H9 (cell line): ENCODE measurements at regions not wholly inside any gene's neighbourhood (a gene's known extent, or its start where the extent isn't known, plus 50 kb on each side); places are given as distances from the start of the nearest gene placed in this dataset.

ENCODE experiments used
- DNase-seq: peaks from one replicate; pipeline ENCODE4 v3.0.0-alpha.2; 2017
- H2AFZ ChIP-seq: one replicate; pipeline ENCODE4 v1.6.1; 2013; ENCODE audit warnings: mild to moderate bottlenecking, low read length, control low read depth, moderate library complexity
- H2AK5ac ChIP-seq: 2 replicates; pipeline ENCODE4 v1.6.1; 2013; ENCODE audit warnings: low read length, control low read depth, mixed read lengths; ENCODE audit not compliant: insufficient read length
- H2BK120ac ChIP-seq: one replicate; pipeline ENCODE4 v1.6.1; 2013; ENCODE audit warnings: low read depth, mild to moderate bottlenecking, low read length, control low read depth, inconsistent platforms; ENCODE audit not compliant: poor library complexity, severe bottlenecking
- H2BK12ac ChIP-seq: 2 replicates; pipeline ENCODE4 v1.6.1; 2013; ENCODE audit warnings: low read length, control low read depth, mixed read lengths, low read depth; ENCODE audit not compliant: insufficient read length
- H2BK15ac ChIP-seq: 2 replicates; pipeline ENCODE4 v1.6.1; 2013; ENCODE audit warnings: low read depth, low read length, control low read depth
- H2BK20ac ChIP-seq: one replicate; pipeline ENCODE4 v1.6.1; 2013; ENCODE audit warnings: low read depth, mild to moderate bottlenecking, low read length, control low read depth, inconsistent platforms; ENCODE audit not compliant: poor library complexity, severe bottlenecking
- H2BK5ac ChIP-seq: 2 replicates; pipeline ENCODE4 v1.6.1; 2013; ENCODE audit warnings: low read length, control low read depth, mixed read lengths; ENCODE audit not compliant: insufficient read length
- H3K14ac ChIP-seq: 2 replicates; pipeline ENCODE4 v1.6.1; 2013; ENCODE audit warnings: low read length, control low read depth; ENCODE audit not compliant: insufficient read depth
- H3K18ac ChIP-seq: 2 replicates; pipeline ENCODE4 v1.6.1; 2013; ENCODE audit warnings: low read depth, mild to moderate bottlenecking, mixed read lengths, low read length, control low read depth; ENCODE audit not compliant: insufficient read length
- H3K23ac ChIP-seq: 2 replicates; pipeline ENCODE4 v1.6.1; 2013; ENCODE audit warnings: low read length, control low read depth, mixed read lengths, low read depth; ENCODE audit not compliant: insufficient read length
- H3K23me2 ChIP-seq: 2 replicates; pipeline ENCODE4 v1.6.1; 2013; ENCODE audit warnings: low read depth, mild to moderate bottlenecking, mixed read lengths, low read length, control low read depth; ENCODE audit not compliant: insufficient read length, poor library complexity, severe bottlenecking
- H3K27ac ChIP-seq: 2 replicates; pipeline ENCODE4 v1.5.1; 2013; ENCODE audit warnings: low read length, control low read depth, mixed read lengths, low read depth; ENCODE audit not compliant: insufficient read length
- H3K27me3 ChIP-seq: 2 replicates; pipeline ENCODE4 v1.6.1; 2013; ENCODE audit warnings: low read length, control low read depth, inconsistent platforms; ENCODE audit not compliant: insufficient read depth
- H3K4ac ChIP-seq: 2 replicates; pipeline ENCODE4 v1.6.1; 2013; ENCODE audit warnings: low read depth, mild to moderate bottlenecking, control low read depth, inconsistent platforms, low read length, moderate library complexity
- H3K4me1 ChIP-seq: 2 replicates; pipeline ENCODE4 v1.6.1; 2013; ENCODE audit warnings: low read length, control low read depth, inconsistent platforms; ENCODE audit not compliant: insufficient read depth
- H3K4me2 ChIP-seq: 2 replicates; pipeline ENCODE4 v1.6.1; 2013; ENCODE audit warnings: low read length, control low read depth, mixed read lengths; ENCODE audit not compliant: insufficient read length, insufficient read depth
- H3K56ac ChIP-seq: 2 replicates; pipeline ENCODE4 v1.6.1; 2013; ENCODE audit warnings: low read depth, mild to moderate bottlenecking, mixed read lengths, low read length, control low read depth; ENCODE audit not compliant: insufficient read length
- H3K79me1 ChIP-seq: 2 replicates; pipeline ENCODE4 v1.6.1; 2013; ENCODE audit warnings: low read depth, mild to moderate bottlenecking, moderate library complexity, low read length, control low read depth, inconsistent platforms; ENCODE audit not compliant: insufficient read depth, poor library complexity, severe bottlenecking
- H3K79me2 ChIP-seq: 2 replicates; pipeline ENCODE4 v1.6.1; 2013; ENCODE audit warnings: low read length, control low read depth, inconsistent platforms; ENCODE audit not compliant: insufficient read depth
- H3K9ac ChIP-seq: 2 replicates; pipeline ENCODE4 v1.6.1; 2013; ENCODE audit warnings: low read length, control low read depth, mixed read lengths; ENCODE audit not compliant: insufficient read length; ENCODE audit errors: extremely low read depth
- H3K9me3 ChIP-seq: one replicate; pipeline ENCODE4 v1.6.1; 2013; ENCODE audit warnings: low read depth, low read length, inconsistent platforms; ENCODE audit not compliant: control insufficient read depth
- H3T11ph ChIP-seq: one replicate; pipeline ENCODE4 v1.6.1; 2013; ENCODE audit warnings: mild to moderate bottlenecking, low read length, control low read depth, inconsistent platforms
- H4K20me1 ChIP-seq: one replicate; pipeline ENCODE4 v1.6.1; 2013; ENCODE audit not compliant: control insufficient read depth, insufficient read length, insufficient read depth
- H4K5ac ChIP-seq: 2 replicates; pipeline ENCODE4 v1.6.1; 2013; ENCODE audit warnings: low read depth, mild to moderate bottlenecking, mixed read lengths, low read length, control low read depth; ENCODE audit not compliant: insufficient read length
- H4K8ac ChIP-seq: replicated peaks from 2 replicates; pipeline ENCODE4 v1.6.1; 2013; ENCODE audit warnings: low read length, control low read depth, mixed read lengths, low read depth; ENCODE audit not compliant: insufficient read length
- H4K91ac ChIP-seq: 2 replicates; pipeline ENCODE4 v1.6.1; 2013; ENCODE audit warnings: low read depth, mild to moderate bottlenecking, moderate library complexity, mixed read lengths, low read length, control low read depth; ENCODE audit not compliant: insufficient read length
- H3K27ac Mint-ChIP-seq, 3 experiments: 2 replicates in 2 of 3; 3 replicates in 1 of 3; pipeline ENCODE4 v1.8.0; 2020 to 2021; ENCODE audit warnings: mixed read lengths in 3 of 3, mild to moderate bottlenecking in 1 of 3, moderate library complexity in 1 of 3
- H3K27me3 Mint-ChIP-seq: 2 replicates; pipeline ENCODE4 v1.8.0; 2021; ENCODE audit warnings: low read depth, mild to moderate bottlenecking, moderate library complexity, mixed read lengths
- H3K36me3 Mint-ChIP-seq, 3 experiments: 2 replicates in 2 of 3; 3 replicates in 1 of 3; pipeline ENCODE4 v1.8.0; 2020 to 2021; ENCODE audit warnings: low read depth in 3 of 3, mixed read lengths in 3 of 3; ENCODE audit not compliant: insufficient read depth in 1 of 3
- H3K4me1 Mint-ChIP-seq, 2 experiments: 2 replicates each; pipeline ENCODE4 v1.8.0; 2020; ENCODE audit warnings: mixed read lengths in 2 of 2
- H3K4me3 Mint-ChIP-seq, 2 experiments: 2 replicates in 1 of 2; 3 replicates in 1 of 2; pipeline ENCODE4 v1.8.0; 2020 to 2021; ENCODE audit warnings: mild to moderate bottlenecking in 2 of 2, mixed read lengths in 2 of 2, moderate library complexity in 1 of 2
- H3K9me3 Mint-ChIP-seq, 2 experiments: 2 replicates in 1 of 2; 3 replicates in 1 of 2; pipeline ENCODE4 v1.8.0; 2020; ENCODE audit warnings: mild to moderate bottlenecking in 2 of 2, mixed read lengths in 2 of 2, moderate library complexity in 1 of 2
- WGBS: extraction: QIAGEN DNeasy Blood & Tissue Kit; methylation state at CpG from one replicate; pipeline ENCODE4 v1.1.7; 2013; ENCODE audit warnings: missing lambda C conversion rate, low lambda C conversion rate, mixed read lengths; ENCODE audit not compliant: insufficient read length; ENCODE audit errors: extremely low coverage; 5-methylcytosine and 5-hydroxymethylcytosine counted together
- TF ChIP-seq, protein P1 (sequence below): fragments of 200-600 bp; sonication (generic); conservative IDR thresholded peaks from 3 replicates; pipeline ENCODE4 v1.8.0; 2021; ENCODE audit warnings: antibody characterized with exemption, mild to moderate bottlenecking

DNA sequence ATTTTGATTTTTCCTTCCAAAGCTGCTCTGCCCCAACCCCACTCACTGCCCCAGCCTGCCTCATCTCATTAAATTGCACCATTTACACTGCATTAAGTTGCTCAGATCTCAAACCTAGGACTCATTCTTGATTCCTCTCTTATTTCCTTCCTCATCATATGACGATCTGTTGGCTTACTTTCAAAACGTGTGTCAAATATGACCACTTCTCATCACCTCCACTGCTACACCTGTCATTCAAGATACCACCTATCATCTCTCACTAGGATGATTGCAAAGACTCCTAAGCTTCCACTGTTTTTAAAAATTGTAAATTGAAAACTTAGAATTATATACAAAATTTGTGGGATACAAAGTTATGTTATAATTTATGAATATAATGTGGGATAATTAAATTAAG lies 147.1 kb downstream of the DCK start:
- H3K4me1 ChIP-seq, result no peaks in the 10 kb centered on the region
- H2BK120ac ChIP-seq, result no peak overlapping the region
- H3K27ac Mint-ChIP-seq, result no peak overlapping the region
- H2BK20ac ChIP-seq, result no peak overlapping the region
- H3K9me3 ChIP-seq, result no peaks in the 10 kb centered on the region
- no peak overlapping the region for H4K91ac ChIP-seq
- H3T11ph ChIP-seq, result no peak overlapping the region
- no peak overlapping the region for H2BK5ac ChIP-seq
- H3K4me1 Mint-ChIP-seq, result no peaks in the 10 kb centered on the region
- H3K27me3 Mint-ChIP-seq, result no peaks in the 10 kb centered on the region; the same call in 1 of the 2 replicates
- H3K14ac ChIP-seq, result no peak overlapping the region
- no peaks in the 10 kb centered on the region for H4K20me1 ChIP-seq
- no peak overlapping the region for H3K27ac ChIP-seq
- no peak overlapping the region for H3K9ac ChIP-seq
- TF ChIP-seq, protein P1, sequence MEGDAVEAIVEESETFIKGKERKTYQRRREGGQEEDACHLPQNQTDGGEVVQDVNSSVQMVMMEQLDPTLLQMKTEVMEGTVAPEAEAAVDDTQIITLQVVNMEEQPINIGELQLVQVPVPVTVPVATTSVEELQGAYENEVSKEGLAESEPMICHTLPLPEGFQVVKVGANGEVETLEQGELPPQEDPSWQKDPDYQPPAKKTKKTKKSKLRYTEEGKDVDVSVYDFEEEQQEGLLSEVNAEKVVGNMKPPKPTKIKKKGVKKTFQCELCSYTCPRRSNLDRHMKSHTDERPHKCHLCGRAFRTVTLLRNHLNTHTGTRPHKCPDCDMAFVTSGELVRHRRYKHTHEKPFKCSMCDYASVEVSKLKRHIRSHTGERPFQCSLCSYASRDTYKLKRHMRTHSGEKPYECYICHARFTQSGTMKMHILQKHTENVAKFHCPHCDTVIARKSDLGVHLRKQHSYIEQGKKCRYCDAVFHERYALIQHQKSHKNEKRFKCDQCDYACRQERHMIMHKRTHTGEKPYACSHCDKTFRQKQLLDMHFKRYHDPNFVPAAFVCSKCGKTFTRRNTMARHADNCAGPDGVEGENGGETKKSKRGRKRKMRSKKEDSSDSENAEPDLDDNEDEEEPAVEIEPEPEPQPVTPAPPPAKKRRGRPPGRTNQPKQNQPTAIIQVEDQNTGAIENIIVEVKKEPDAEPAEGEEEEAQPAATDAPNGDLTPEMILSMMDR, result no peak
- H3K4me3 Mint-ChIP-seq, result no peak overlapping the region
- DNase-seq, result no peak
- no peak overlapping the region for H2BK12ac ChIP-seq
- no peak overlapping the region for H2AFZ ChIP-seq
- no peaks in the 10 kb centered on the region for H3K79me2 ChIP-seq
- H3K27me3 ChIP-seq, result no peaks in the 10 kb centered on the region
- H3K36me3 Mint-ChIP-seq, result no peaks in the 10 kb centered on the region
- no peak overlapping the region for H4K5ac ChIP-seq
- H4K8ac ChIP-seq, result no peak overlapping the region
- H2BK15ac ChIP-seq, result no peak overlapping the region
- no peak overlapping the region for H3K4ac ChIP-seq
- no peak overlapping the region for H3K23ac ChIP-seq
- no peaks in the 10 kb centered on the region for H3K23me2 ChIP-seq
- H3K9me3 Mint-ChIP-seq, result 0 out of 5 replicates have a peak, but pooled peaks cover 0 to 3% of the 10 kb centered on the region in 2 experiments
- no peaks in the 10 kb centered on the region for H3K79me1 ChIP-seq
- no CpG with 5 or more reads among the region's 2 CpGs for WGBS
- no peak overlapping the region for H3K18ac ChIP-seq
- no peak overlapping the region for H3K4me2 ChIP-seq
- H3K56ac ChIP-seq, result no peak overlapping the region
- no peak overlapping the region for H2AK5ac ChIP-seq
